Kidney (tissue), 13 donors: ENCODE measurements at regions not wholly inside any gene's neighbourhood (a gene's known extent, or its start where the extent isn't known, plus 50 kb on each side); places are given as distances from the start of the nearest gene placed in this dataset.
"Not testable (repeated sequence)": the region's sequence is repeated elsewhere in the genome, so short reads cannot be mapped to it uniquely, and the experiment has no call there.

Source experiments
- DNase-seq, 5 donors: peaks; one replicate each; pipeline ENCODE4 v3.0.0-alpha.2; 2013 to 2020
- FAIRE-seq: peaks from 2 replicates; lab custom pipeline; 2012; peaks lifted over from hg19 to GRCh38; lab: Jason Lieb, UNC
- H3K27ac ChIP-seq, 2 donors: one replicate each; pipeline ENCODE4 v1.7.0; 2013; ENCODE audit warnings: low read depth in 2 of 2, low read length in 2 of 2, inconsistent platforms in 1 of 2
- H3K27me3 ChIP-seq: one replicate; pipeline ENCODE4 v1.7.1; 2013; ENCODE audit warnings: low read length, inconsistent platforms; ENCODE audit not compliant: control insufficient read depth, insufficient read depth
- H3K36me3 ChIP-seq, 3 donors: one replicate each; pipeline versions ENCODE4 v1.7.0 to v1.7.1; 2013; ENCODE audit warnings: low read length in 3 of 3, control low read depth in 1 of 3, inconsistent platforms in 1 of 3; ENCODE audit not compliant: insufficient read depth in 3 of 3, control insufficient read depth in 2 of 3
- H3K4me1 ChIP-seq, 3 donors: one replicate each; pipeline versions ENCODE4 v1.7.0 to v1.7.1; 2013; ENCODE audit warnings: low read length in 3 of 3, inconsistent platforms in 1 of 3, low read depth in 1 of 3; ENCODE audit not compliant: control insufficient read depth in 2 of 3, insufficient read depth in 2 of 3
- H3K4me3 ChIP-seq, 3 donors: one replicate each; pipeline versions ENCODE4 v1.7.0 to v1.8.1; 2013; ENCODE audit warnings: low read length in 3 of 3, control low read depth in 1 of 3, inconsistent platforms in 1 of 3
- H3K9ac ChIP-seq, 3 donors: one replicate each; pipeline versions ENCODE4 v1.7.0 to v1.7.1; 2013; ENCODE audit warnings: low read length in 3 of 3, control low read depth in 1 of 3, inconsistent platforms in 1 of 3
- H3K9me3 ChIP-seq, 3 donors: one replicate each; pipeline versions ENCODE4 v1.7.0 to v1.7.1; 2013; ENCODE audit warnings: low read length in 3 of 3, control low read depth in 1 of 3, inconsistent platforms in 1 of 3; ENCODE audit not compliant: control insufficient read depth in 2 of 3, insufficient read depth in 1 of 3
- intact Hi-C: fragments of 100-400 bp; cut with DNase I; formaldehyde crosslinking; loops from one replicate; pipeline ENCODE4 v1.11.1; 2022
- TF ChIP-seq, protein P1 (sequence below): IDR thresholded peaks from 3 replicates; pipeline ENCODE4 v1.5.1; 2012; ENCODE audit warnings: mild to moderate bottlenecking, moderate library complexity, borderline replicate concordance; ENCODE audit not compliant: insufficient read depth; ENCODE audit errors: extremely low read depth
- donor health status: control.
- donor health status: control.
- donor health status: control.
- donor health status: control.
- donor health status: control.
- donor health status: DM: yes; HTN: yes; CAD: no.
- donor health status: Normal renal cell carcinoma (clear cell type).

DNA sequence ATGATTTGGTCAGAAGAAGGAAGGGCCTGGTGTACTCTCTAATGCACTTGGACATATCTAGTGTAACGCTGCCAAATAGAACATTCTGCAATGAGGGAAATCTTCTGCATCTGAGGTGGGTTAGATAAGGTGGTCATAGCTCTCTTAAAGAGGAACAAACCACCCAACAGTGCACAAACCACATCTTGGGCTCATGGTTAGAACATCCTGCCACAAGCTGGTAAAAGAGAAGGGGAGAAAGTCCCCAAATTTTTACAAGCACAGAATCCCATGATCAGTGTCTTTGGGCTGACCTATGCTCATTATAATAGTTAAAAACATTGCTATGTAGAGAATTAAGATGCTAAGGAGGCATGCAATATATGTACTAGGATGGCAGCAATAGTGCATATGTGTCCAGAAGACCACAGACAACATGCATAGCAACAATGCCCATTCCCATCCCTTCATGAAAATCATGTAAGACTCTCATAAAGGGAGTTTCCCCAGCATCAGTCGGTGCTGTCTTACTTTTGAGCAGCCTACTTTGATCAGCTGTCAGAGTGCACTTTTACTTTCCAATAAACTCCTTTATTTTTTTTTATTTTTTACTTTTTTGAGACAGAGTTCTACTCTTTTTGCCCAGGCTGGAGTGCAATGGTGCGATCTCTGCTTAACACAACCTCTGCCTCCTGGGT lies 99.7 kb upstream of the SLC7A11 start:
- Histone ChIP-seq H3K27me3 (no peaks in the 10 kb centered on the region), H3K27ac (no peak overlapping the region), H3K9me3 (no peaks in the 10 kb centered on the region), H3K9ac (no peak overlapping the region), H3K4me3 (no peak overlapping the region), H3K36me3 (no peaks in the 10 kb centered on the region), H3K4me1 (no peaks in the 10 kb centered on the region)
- no peak for FAIRE-seq
- intact Hi-C loops = no loop called here
- no peak for DNase-seq
- TF ChIP-seq, protein P1, sequence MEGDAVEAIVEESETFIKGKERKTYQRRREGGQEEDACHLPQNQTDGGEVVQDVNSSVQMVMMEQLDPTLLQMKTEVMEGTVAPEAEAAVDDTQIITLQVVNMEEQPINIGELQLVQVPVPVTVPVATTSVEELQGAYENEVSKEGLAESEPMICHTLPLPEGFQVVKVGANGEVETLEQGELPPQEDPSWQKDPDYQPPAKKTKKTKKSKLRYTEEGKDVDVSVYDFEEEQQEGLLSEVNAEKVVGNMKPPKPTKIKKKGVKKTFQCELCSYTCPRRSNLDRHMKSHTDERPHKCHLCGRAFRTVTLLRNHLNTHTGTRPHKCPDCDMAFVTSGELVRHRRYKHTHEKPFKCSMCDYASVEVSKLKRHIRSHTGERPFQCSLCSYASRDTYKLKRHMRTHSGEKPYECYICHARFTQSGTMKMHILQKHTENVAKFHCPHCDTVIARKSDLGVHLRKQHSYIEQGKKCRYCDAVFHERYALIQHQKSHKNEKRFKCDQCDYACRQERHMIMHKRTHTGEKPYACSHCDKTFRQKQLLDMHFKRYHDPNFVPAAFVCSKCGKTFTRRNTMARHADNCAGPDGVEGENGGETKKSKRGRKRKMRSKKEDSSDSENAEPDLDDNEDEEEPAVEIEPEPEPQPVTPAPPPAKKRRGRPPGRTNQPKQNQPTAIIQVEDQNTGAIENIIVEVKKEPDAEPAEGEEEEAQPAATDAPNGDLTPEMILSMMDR = no peak

DNA sequence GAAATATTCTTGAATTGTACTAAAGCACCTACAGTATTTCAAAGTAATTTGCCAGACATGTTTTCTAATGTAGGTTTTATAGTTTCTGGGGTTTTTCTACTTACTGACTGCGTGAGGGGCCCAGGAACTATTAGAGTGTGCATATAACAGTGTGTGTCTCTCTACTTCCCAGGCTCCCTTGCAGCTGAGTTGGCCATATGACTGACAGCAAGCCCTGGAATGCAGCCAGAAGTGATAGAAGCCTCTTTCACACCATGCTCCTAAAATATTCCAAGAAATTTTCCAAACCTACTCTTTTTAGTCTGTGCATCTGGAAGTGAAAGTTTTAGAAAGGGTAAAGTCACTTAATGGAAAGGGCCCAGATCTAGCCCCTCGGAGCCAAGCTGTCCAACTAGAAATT lies 96.7 kb upstream of the SLC7A11 start:
- Histone ChIP-seq H3K27ac (no peak overlapping the region), H3K9me3 (no peaks in the 10 kb centered on the region), H3K27me3 (no peaks in the 10 kb centered on the region), H3K4me3 (no peak overlapping the region), H3K36me3 (no peaks in the 10 kb centered on the region), H3K4me1 (no peaks in the 10 kb centered on the region), H3K9ac (no peak overlapping the region)
- intact Hi-C loops = no loop called here
- FAIRE-seq (no peak), DNase-seq (no peak)
- TF ChIP-seq, protein P1 = no peak

DNA sequence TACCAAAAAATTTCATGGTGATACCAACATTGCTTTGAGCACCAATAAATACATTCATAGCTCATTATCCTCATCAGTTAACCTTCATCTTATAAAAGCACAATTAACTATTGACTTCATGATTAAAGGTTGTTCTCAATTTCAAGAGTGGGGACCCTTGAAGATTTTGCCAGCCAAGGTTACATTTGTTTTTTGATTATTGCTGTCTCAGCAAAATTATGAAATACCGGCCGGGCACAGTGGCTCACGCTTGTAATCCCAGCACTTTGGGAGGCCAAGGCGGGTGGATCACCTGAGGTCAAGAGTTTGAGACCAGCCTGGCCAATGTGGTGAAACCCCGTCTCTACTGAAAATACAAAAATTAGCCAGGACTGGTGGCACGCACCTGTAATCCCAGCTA lies 96.1 kb upstream of the SLC7A11 start:
- H3K4me3 ChIP-seq, FAIRE-seq, H3K36me3 ChIP-seq, H3K9ac ChIP-seq, H3K9me3 ChIP-seq, DNase-seq, H3K4me1 ChIP-seq, H3K27me3 ChIP-seq, H3K27ac ChIP-seq, intact Hi-C loops: not testable (repeated sequence)

DNA sequence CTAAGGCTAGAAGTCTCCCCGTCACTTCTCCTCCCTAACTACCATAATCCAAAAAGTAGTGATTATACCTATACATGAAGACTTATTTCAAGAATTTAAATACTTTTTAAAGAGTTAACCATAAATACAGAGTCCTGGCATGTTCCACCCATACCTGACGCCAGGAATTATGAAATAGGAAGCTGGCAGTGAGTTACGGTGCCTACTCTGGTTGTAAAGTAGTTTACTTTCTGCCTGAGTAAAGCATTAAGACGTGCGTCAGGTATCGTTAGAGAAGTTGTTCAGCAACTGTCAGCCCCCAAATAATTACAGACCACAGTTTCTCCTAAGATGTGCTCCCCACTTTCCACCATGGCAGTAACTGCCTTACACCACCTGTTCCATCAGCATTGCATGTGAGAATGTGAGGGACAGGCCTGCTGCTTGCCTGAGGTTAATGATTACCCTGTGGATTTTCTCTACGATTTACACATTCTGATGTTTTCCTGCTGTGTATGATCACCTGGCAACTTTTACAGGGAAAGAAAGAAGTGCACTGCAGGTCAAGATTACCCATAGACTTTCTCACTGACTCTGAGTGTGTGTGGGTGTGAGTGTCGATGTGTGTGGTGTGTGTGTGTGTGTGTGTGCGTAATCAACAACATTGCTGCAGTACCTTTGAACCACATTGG lies 92.3 kb upstream of the SLC7A11 start:
- TF ChIP-seq, protein P1 = no peak
- peak overlapping the region in 1 of 3 donors; percentile 11 for H3K4me3 ChIP-seq
- no peak overlapping the region for H3K9ac ChIP-seq
- intact Hi-C loops = no loop called here
- DNase-seq (peak in 4 of 5 donors; percentile 37 to 78 (median 56)), FAIRE-seq (no peak)
- no peaks in the 10 kb centered on the region for H3K4me1 ChIP-seq
- no peaks in the 10 kb centered on the region for H3K27me3 ChIP-seq
- H3K27ac ChIP-seq = no peak overlapping the region
- no peaks in the 10 kb centered on the region for H3K36me3 ChIP-seq
- H3K9me3 ChIP-seq = no peaks in the 10 kb centered on the region

DNA sequence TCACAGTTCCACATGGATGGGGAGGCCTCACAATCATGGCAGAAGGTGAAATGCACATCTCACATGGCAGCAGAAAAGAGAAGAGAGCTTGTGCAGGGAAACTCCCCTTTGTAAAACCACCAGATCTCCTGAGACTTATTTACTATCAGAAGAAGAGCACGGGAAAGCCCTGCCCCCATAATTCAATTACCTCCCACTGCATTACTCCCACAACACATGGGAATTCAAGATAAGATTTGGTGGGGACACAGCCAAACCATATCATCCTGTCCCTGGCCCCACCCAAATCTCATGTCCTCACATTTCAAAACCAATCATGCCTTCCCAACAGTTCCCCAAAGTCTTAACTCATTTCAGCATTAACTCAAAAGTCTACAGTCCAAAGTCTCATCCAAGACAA lies 90.3 kb upstream of the SLC7A11 start:
- H3K9me3 ChIP-seq, DNase-seq, H3K4me3 ChIP-seq, H3K27me3 ChIP-seq, H3K27ac ChIP-seq, FAIRE-seq, intact Hi-C loops, H3K9ac ChIP-seq, H3K36me3 ChIP-seq, H3K4me1 ChIP-seq: not testable (repeated sequence)
